ENCODE measurements at regions not wholly inside any gene's neighbourhood (a gene's known extent, or its start where the extent isn't known, plus 50 kb on each side); places are given as distances from the start of the nearest gene placed in this dataset.
"Not testable (repeated sequence)": the region's sequence is repeated elsewhere in the genome, so short reads cannot be mapped to it uniquely, and the experiment has no call there.

GRCh38 chrY:7515812-7516211, 604.3 kb upstream of the AMELY start:
- Histone ChIP-seq H3K36me3 (ENCODE audit: control insufficient read depth, insufficient read depth, low read length) (no peaks in the 10 kb centered on the region), H3K27me3 (ENCODE audit: control insufficient read depth, insufficient read depth, low read length) (no peaks in the 10 kb centered on the region), H3K4me3 (ENCODE audit: low read depth, low read length) (no peak overlapping the region)
- FAIRE-seq: no peak
- TF ChIP-seq CTCF (IDR thresholded peaks at IDR 0.05; ENCODE audit: insufficient read depth, low read length, severe bottlenecking): no peak
- no peak for DNase-seq (ENCODE audit: low read depth)

- no peak for FAIRE-seq
These were observed 591.3 kb upstream of the AMELY start for GRCh38 chrY:7502896-7503295.

GRCh38 chrY:7501236-7501635, 589.7 kb upstream of the AMELY start:
- no peaks in the 10 kb centered on the region for H3K36me3 ChIP-seq (ENCODE audit: control insufficient read depth, insufficient read depth, low read length)
- no peak overlapping the region for H3K4me3 ChIP-seq (ENCODE audit: low read depth, low read length)
- FAIRE-seq (no peak), DNase-seq (ENCODE audit: low read depth) (peak; percentile 91)
- no peak for TF ChIP-seq CTCF (IDR thresholded peaks at IDR 0.05; ENCODE audit: insufficient read depth, low read length, severe bottlenecking)
- no peaks in the 10 kb centered on the region for H3K27me3 ChIP-seq (ENCODE audit: control insufficient read depth, insufficient read depth, low read length)

More at GRCh38 chrY:7502896-7503295, 591.3 kb upstream of the AMELY start:
- TF ChIP-seq CTCF (IDR thresholded peaks at IDR 0.05; ENCODE audit: insufficient read depth, low read length, severe bottlenecking): no peak
- Histone ChIP-seq H3K4me3 (ENCODE audit: low read depth, low read length) (no peak overlapping the region), H3K36me3 (ENCODE audit: control insufficient read depth, insufficient read depth, low read length) (no peaks in the 10 kb centered on the region), H3K27me3 (ENCODE audit: control insufficient read depth, insufficient read depth, low read length) (no peaks in the 10 kb centered on the region)
- DNase-seq (ENCODE audit: low read depth): peak; percentile 34

- Histone ChIP-seq H3K4me3 (ENCODE audit: low read depth, low read length) (no peak overlapping the region), H3K36me3 (ENCODE audit: control insufficient read depth, insufficient read depth, low read length) (no peaks in the 10 kb centered on the region), H3K27me3 (ENCODE audit: control insufficient read depth, insufficient read depth, low read length) (no peaks in the 10 kb centered on the region)
- FAIRE-seq: no peak
- DNase-seq (ENCODE audit: low read depth): no peak
- no peak for TF ChIP-seq CTCF (IDR thresholded peaks at IDR 0.05; ENCODE audit: insufficient read depth, low read length, severe bottlenecking)
These were observed 584.4 kb upstream of the AMELY start for GRCh38 chrY:7496001-7496400.

- DNase-seq (ENCODE audit: low read depth); FAIRE-seq; H3K27me3 ChIP-seq (ENCODE audit: control insufficient read depth, insufficient read depth, low read length); H3K4me3 ChIP-seq (ENCODE audit: low read depth, low read length); H3K36me3 ChIP-seq (ENCODE audit: control insufficient read depth, insufficient read depth, low read length): not testable (repeated sequence)
These were observed 573.1 kb upstream of the AMELY start for GRCh38 chrY:7484455-7485285.

- Histone ChIP-seq H3K4me3 (ENCODE audit: low read depth, low read length) (no peak overlapping the region), H3K27me3 (ENCODE audit: control insufficient read depth, insufficient read depth, low read length) (no peaks in the 10 kb centered on the region), H3K36me3 (ENCODE audit: control insufficient read depth, insufficient read depth, low read length) (no peaks in the 10 kb centered on the region)
- FAIRE-seq (no peak), DNase-seq (ENCODE audit: low read depth) (no peak)
- TF ChIP-seq CTCF (IDR thresholded peaks at IDR 0.05; ENCODE audit: insufficient read depth, low read length, severe bottlenecking): no peak
These were observed 560.4 kb upstream of the AMELY start for GRCh38 chrY:7471976-7472375.

Data from bronchial epithelial cell (primary cell).